ENCODE measurements at regions not wholly inside any gene's neighbourhood (a gene's known extent, or its start where the extent isn't known, plus 50 kb on each side); places are given as distances from the start of the nearest gene placed in this dataset.

DNA sequence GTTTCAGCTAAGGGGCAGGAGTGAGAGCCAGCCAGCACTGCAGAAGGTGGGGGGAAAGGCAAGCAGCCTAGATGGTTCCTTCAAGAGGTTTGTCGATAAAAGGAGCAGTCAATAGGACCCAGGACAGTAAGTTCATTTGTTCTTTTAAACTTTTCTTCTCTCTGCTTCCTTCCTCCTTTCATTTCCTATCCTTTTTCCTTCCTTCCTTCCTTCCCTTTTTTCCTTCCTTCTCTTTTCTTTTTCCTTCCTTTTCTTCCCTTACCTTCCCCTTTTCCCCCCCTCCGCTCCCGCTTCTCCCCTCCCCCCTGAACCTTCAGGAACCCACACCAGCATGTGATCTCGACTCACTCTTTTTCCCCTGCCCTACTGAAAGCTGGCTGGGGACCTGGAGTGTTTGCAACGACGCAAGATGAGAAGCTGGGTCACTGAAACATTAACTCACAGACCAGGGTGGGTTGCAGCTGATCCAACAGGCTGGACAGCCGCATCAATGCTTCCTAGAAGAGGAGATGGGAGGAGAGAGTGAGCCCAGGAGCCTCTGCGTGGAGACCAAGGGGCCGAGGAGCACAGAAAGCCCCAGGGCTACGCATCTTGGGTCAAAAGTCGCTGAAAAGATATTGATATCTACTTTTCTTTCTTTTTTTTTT lies 103.4 kb upstream of the SDK1 start:
- no peak for DNase-seq

GRCh38 chr7:3198316-3198715 lies 102.7 kb upstream of the SDK1 start:
- no peak for DNase-seq

GRCh38 chr7:3200504-3200903 lies 100.5 kb upstream of the SDK1 start:
- DNase-seq: no peak

DNA sequence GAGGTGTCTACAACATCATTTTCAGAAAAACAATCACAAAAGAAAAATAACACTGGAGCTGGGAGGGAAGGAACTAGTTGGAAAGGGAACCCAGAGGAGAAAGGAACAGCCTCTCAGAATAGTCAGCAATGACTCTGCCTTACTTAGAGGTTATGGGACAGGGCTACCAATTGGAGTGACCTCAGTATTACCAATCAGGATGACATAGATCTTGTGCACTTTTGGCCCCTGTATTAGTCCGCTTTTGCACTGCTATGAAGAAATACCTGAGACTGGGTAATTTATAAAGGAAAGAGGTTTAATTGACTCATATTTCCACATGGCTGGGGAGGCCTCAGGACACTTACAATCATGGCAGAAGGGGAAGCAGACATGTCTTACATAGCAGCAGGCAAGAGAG lies 99.7 kb upstream of the SDK1 start:
- DNase-seq: no peak

GRCh38 chr7:3201937-3202710 lies 98.9 kb upstream of the SDK1 start:
- DNase-seq: no peak

GRCh38 chr7:3204526-3204925 lies 96.5 kb upstream of the SDK1 start:
- DNase-seq: no peak

DNA sequence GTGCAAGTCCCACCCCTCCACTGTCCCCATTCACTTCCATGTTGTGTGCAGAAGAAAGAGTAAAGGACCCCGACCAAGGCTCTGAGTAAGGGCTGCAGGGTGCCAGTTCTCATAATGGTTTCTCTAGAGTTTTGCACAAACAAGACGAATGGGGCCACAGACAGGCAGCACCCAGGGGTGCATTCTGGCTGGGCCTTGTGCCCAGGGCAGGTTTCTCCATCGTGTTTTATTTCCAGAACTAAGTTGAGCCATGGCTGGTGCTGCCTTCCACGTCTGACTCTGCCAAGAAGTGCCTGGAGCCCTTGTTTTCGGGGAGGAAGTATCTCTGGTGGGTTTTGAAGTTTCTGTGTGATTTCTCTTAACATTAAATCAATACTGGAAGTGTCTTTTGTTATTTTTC lies 95.0 kb upstream of the SDK1 start:
- no peak for DNase-seq

GRCh38 chr7:3206771-3207191 lies 94.3 kb upstream of the SDK1 start:
- DNase-seq: no peak

- DNase-seq: no peak
These were observed 93.6 kb upstream of the SDK1 start for GRCh38 chr7:3207387-3207902.

GRCh38 chr7:3210531-3210930 lies 90.5 kb upstream of the SDK1 start:
- no peak for DNase-seq

GRCh38 chr7:3214090-3214413 lies 87.0 kb upstream of the SDK1 start:
- no peak for DNase-seq

- DNase-seq: no peak
These were observed 85.1 kb upstream of the SDK1 start for GRCh38 chr7:3215624-3216585.

- DNase-seq: no peak
These were observed 83.9 kb upstream of the SDK1 start for GRCh38 chr7:3217166-3217565.

DNA sequence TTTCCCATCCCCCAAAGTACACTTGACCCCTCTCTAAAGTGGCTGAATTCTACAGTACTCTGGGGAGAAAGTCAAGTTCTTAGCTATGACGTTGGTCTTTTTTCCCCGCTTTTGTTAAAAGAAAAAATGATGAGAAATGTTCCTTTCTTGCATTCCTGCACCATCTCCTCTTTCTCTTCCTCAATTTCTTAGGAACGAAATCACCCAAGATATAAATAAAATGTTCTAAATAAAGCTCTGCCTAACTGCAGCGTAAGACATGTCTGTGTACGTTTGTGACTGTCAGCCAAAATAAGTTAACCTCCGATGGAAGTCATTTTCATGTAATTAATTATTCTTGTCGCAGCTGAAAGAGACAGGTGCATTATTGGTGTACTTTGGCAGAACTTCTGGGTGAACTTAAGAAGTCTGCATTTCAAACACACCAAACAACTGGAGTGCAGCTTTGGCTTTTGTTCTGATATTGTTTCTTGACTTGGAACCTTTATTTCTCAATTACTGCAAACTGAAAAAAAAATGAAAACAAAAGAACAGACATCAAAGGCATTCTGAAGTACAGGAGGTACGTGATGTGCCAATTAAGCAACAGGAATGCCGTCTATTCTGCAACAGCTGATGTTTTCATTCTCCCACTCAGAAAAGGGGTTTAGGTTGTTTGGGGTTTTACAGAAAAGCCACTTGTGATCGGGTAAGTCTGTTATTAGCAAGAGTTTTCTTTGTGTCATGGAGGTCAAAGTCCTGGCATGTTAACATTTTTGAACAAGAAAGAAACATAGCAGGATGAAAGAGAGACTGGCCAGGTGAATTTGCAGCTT lies 82.4 kb upstream of the SDK1 start:
- no peak for DNase-seq

DNA sequence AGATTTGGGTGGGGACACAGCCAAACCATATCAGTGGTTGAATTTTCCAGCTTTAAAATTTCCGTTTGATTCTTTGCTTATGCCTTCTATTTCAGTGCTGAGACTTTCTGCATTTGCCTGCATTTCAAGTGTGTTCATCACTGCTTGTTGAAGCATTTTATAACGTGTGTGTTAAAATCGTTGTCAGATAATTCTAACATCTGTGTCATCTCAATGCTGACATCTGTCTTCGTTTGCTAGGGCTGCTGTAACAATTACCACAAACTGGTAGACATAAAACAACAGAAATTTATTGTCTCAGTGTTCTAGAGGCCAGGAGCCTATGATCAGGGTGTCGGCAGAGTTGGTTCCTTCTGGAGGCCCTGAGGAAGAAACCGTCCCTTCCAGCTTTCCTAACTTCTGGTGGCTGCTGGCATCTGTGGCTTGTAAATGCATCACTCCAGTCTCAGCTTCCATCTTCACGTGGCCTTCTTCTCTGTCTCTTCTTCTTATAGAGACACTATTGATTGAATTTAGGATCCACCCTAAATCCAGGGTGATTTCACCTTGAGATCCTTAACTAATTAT lies 71.1 kb upstream of the SDK1 start:
- DNase-seq: no peak

DNA sequence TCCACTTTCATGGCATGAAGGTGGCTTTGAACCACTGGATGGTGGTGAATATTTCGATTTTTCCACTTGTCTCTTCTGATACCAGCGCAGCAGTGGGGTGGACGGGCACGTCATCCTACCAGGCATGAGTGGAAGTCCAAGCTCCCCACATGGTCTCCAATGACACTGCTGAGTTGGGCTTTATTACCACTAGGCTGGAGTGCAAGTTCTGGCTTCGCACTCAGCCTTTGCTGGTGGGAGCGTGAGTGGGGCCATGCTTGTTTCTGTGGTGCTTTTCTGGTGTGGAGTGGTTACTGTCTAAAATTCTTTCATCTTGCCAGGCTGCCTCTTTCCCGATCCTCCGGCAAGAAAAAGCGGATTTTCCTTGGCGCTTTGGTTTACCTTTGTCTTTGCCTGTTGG lies 70.1 kb upstream of the SDK1 start:
- no peak for DNase-seq

GRCh38 chr7:3232228-3232627 lies 68.8 kb upstream of the SDK1 start:
- no peak for DNase-seq

GRCh38 chr7:3233301-3233700 lies 67.8 kb upstream of the SDK1 start:
- no peak for DNase-seq

GRCh38 chr7:3234051-3234450 lies 67.0 kb upstream of the SDK1 start:
- no peak for DNase-seq

- DNase-seq: no peak
These were observed 66.2 kb upstream of the SDK1 start for GRCh38 chr7:3234851-3235250.

DNA sequence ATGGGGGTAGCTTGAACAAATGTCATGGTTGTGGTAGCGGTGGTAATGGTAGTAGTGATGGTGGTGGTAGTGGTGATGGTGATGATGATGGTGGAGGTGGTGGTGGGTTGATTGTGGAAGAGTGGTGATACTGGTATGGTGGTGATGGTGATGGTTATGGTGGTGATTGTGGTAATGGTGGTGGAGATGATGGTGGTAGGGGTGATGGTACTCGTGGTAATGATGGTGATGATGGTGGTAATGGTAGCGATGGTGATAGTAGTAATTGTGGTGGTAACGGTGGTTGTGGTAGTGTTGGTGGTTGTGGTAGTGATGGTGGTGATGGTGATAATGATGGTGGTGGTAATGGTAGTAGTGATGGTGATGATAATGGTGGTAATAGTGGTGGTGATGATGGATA lies 65.7 kb upstream of the SDK1 start:
- no peak for DNase-seq

- DNase-seq: no peak
These were observed 64.8 kb upstream of the SDK1 start for GRCh38 chr7:3236268-3236667.
